Stimulated activated CD4-positive, alpha-beta T cell treated with anti-CD3 and anti-CD28 coated beads, Interleukin-4, amount 100 ng/mL, for 48 hours (primary cell): ENCODE measurements at regions not wholly inside any gene's neighbourhood (a gene's known extent, or its start where the extent isn't known, plus 50 kb on each side); places are given as distances from the start of the nearest gene placed in this dataset.
A peak's percentile ranks its signal among the peaks of the same experiment; 100 is the strongest.
"Not testable (repeated sequence)": the region's sequence is repeated elsewhere in the genome, so short reads cannot be mapped to it uniquely, and the experiment has no call there.

Experiments used
- DNase-seq, 2 donors: peaks; one replicate each; pipeline ENCODE4 v3.0.0-alpha.2; 2020; ENCODE audit warnings: low read depth in 2 of 2

GRCh38 chr3:197407526-197407925, 109.1 kb upstream of the DLG1 start:
- DNase-seq: no peak

DNA sequence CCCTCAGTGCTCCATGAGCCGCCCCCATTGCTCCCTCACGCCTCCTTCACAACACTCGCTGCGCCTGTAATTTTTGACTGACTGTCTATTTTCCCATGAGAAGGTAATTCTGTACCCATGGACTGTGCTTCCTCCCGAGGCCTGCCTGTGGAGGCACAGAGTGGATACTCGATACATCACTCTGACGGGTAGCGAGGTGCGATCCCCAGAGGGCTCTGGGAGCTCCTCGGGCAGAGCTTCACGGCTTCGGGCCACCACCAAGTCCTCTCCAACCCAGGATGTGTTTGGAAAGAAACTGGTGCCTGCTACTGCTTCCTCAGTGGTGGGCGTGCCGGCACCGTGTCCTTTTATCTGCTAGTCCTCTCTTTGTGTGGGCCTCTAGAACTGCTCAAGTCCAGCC, 108.6 kb upstream of the DLG1 start:
- no peak for DNase-seq

DNA sequence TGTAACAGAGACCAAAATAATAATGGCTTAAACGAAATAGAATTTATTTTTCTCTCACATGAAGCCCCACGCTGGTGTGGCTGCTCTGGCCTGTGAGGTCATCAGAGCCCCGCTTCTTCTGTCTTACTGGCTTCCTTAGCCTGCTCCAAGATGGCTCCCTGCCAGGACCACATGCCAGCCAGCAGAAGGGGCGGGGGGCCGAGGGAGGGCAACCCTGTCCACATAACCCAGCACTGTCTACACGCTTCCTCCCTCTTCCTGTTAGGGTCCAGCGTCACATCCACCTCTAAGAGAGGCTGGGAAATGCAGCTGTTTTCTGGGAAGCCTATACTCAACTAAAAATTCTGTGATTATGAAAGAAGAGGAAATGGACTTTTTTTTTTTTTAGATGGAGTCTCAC, 107.9 kb upstream of the DLG1 start:
- no peak for DNase-seq

GRCh38 chr3:197404754-197405153, 106.3 kb upstream of the DLG1 start:
- no peak for DNase-seq

DNA sequence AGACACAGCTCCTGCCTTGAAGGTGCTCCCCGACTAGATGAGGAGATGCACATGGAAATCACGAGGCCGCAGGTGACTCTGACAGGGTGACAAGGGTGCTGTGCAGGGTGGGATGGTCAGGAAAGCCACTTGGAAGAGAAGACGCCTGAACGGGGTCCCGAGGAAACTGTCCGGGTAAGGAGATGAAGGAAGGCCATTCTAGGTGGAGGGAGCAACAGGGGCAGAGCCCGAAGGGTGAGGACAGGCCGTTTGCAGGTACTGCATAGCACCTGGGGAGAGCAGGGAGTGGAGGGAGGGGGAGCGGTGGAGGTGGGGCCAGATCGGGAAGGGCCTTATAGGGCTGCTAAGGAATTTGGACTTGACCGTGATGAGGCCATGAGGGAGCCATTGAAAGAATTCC, 105.6 kb upstream of the DLG1 start:
- DNase-seq: no peak

- not testable (repeated sequence) for DNase-seq
These were observed 104.0 kb upstream of the DLG1 start for GRCh38 chr3:197402401-197402800.

GRCh38 chr3:197399486-197399885, 101.1 kb upstream of the DLG1 start:
- DNase-seq: no peak

- DNase-seq: peak in 1 of 2 donors; percentile 8
These were observed 100.0 kb upstream of the DLG1 start for GRCh38 chr3:197398286-197398878.

DNA sequence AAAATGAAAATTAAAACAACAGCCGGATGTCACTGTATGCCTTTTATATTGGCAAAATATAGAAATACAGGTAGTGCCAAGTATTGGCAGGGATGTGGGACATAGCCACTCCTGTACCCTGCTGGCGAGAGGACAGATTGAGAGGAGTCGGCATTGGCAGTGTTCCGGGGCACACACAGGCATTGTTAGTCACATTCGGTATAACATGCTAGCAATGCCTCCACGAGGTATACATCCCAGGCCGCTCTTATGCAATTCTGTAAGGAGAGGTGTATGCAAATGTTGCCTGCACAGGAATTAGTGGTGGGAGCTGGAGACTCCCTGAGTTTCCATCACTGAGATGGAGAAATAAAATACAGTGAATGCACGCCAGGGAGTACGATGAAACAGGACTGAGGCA, 99.4 kb upstream of the DLG1 start:
- DNase-seq: no peak

GRCh38 chr3:197394464-197395321, 96.3 kb upstream of the DLG1 start:
- peak; percentile 16 to 52 for DNase-seq

DNA sequence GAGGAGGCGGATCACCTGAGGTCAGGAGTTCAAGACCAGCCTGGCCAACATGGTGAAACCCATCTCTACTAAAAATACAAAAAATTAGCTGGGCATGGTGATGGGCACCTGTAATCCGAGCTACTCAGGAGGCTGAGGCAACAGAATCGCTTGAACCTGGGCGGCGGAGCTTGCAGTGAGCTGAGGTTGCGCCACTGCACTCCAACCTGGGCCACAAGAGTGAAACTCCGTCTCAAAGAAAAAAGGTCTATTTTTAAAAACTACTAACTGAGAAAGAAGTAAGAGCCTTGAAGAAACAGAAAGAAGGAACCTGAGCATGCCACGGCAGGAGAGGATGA, 95.7 kb upstream of the DLG1 start:
- DNase-seq: not testable (repeated sequence)

DNA sequence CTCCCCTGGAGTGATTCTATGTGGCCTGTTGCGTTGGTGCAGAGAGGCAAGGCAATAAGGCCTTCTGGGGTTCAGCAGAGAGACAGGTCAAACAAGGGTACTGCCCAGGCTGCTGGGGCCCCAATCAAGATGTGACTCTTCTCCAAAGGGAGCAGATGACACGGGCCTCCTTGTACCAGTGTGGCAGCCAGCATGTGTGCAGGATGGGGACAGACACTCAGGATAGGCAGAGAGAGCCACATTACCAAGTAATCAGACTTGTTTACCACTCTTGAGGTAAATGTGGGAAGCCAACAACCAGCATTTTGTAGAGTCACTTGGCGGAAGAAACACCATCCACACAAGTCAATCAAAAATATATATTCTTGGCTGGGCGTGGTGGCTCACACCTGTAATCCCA, 95.3 kb upstream of the DLG1 start:
- no peak for DNase-seq

- DNase-seq: no peak
These were observed 94.5 kb upstream of the DLG1 start for GRCh38 chr3:197392961-197393360.

DNA sequence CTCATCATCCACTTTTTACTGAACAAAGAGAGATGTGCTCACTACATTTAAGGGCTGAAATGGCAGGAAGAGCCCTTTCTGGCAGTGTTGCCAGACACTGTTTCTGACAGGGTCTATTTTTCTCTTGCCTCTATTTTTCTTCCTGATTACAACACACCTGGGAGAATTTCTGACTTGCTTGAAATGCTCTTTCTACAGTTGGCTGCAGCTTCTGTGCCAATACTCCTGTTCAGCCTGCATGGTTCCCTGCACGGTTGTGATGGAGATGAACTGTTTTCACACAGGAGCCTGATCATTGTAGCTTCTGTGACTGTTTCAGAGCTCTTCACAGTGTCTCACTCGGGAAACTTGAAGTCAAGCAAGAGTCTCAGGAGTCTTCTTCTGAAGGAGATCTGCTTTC, 83.0 kb upstream of the DLG1 start:
- DNase-seq: no peak

GRCh38 chr3:197380786-197381185, 82.4 kb upstream of the DLG1 start:
- DNase-seq: no peak

DNA sequence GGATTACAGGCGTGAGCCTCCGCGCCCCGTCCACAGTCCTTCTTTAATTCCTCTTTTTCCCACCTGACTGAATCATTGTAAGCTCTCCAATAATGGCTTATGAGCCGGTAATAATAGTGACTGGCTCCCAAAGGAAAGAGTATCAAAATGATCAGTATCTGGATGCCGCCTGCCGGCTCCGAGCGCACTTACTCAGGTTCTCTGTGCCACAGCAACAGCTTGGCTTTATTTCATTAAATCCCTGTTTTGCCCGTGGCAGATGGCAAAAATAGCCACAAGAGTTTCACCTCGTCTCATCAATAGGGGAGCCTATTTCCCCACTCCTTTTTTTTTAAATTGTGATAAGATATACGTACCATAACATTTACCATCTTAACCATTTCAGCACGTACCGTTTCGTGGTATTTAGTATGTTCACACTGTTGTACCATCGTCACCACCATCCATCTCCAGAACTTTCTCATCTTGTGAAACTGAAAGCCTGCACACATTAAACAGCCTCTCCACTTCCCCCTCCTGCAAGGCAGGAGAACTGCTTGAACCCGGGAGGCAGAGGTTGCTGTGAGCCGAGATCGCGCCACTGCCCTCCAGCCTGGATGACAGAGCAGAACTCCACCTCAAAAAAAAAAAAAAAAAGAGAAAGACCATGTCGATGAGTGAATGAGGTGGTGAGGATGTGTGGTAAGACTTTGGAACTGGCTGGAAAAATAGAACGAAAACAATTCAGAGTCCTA, 80.7 kb upstream of the DLG1 start:
- no peak for DNase-seq

DNA sequence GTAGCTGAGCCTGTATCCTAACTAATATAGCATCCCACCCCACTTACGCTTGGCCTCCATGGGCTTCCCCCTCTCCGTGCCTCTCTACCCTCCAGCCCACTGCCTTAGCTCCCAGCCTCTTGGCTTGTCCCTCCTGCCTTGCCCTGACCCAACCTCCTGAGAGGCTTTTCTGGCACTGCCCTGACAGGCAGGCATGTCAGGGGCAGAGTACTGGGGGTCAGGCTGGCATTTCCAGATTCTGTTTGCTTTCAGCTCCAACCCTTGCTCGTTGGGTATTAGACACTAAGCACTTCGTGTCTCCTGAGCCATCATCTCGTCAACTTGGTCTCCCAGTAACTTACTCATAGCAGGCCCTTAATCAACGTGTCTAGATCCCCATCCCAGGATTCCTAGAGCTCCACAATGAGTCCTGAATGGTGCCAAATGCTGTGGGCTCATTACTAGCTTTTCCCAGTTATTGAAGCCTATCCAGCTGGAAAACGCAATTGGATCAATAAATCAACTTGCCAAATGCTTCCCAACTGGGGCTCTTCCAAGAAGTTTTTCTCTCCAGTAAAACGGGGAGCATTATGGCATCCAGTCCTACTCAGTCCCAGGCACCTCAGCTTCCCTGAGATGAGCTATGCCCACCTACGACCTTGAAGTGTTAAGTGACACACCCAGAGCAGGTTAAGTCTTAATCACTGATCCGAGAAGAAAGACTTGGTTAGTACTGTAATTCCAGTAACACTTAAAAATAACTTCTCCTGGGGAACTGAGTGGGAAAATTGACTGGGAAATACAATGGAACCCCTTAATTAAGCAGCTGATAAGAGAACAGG, 78.5 kb upstream of the DLG1 start:
- no peak for DNase-seq

- DNase-seq: no peak
These were observed 77.6 kb upstream of the DLG1 start for GRCh38 chr3:197376020-197376419.

GRCh38 chr3:197375001-197375441, 76.6 kb upstream of the DLG1 start:
- no peak for DNase-seq

DNA sequence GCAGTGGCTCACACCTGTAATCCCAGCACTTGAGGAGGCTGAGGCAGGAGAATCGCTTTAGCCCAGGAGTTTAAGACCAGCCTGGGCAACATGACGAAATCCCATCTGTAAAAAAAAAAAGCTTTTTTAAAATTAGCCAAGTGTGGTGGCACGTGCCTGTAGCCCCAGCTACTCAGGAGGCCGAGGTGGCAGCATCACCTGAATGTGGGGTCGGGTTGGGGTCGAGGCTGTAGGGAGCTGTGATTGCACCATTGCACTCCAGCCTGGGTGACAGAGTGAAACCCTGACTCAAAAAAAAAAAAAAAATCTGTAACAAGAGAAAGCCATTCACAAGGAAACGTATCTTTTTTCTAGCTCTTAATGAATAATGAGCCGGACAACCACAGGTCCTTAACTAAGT, 74.7 kb upstream of the DLG1 start:
- no peak for DNase-seq

- DNase-seq: no peak
These were observed 73.7 kb upstream of the DLG1 start for GRCh38 chr3:197372047-197372661.
